NCI-H446 (cell line): ENCODE measurements at regions not wholly inside any gene's neighbourhood (a gene's known extent, or its start where the extent isn't known, plus 50 kb on each side); places are given as distances from the start of the nearest gene placed in this dataset.
"Not testable (repeated sequence)": the region's sequence is repeated elsewhere in the genome, so short reads cannot be mapped to it uniquely, and the experiment has no call there.

Source experiments
- DNase-seq, 2 experiments: peaks; one replicate each; lab custom pipeline; 2025; lab: John Stamatoyannopoulos, UW

- DNase-seq, result peak in 1 of 2 experiments; percentile 23
These were observed 276.9 kb upstream of the CHAC2 start for GRCh38 chr2:53490659-53491058.

- DNase-seq, result not testable (repeated sequence)
These were observed 281.3 kb upstream of the CHAC2 start for GRCh38 chr2:53486185-53486899.

GRCh38 chr2:53485021-53485728 lies 282.4 kb upstream of the CHAC2 start:
- no peak for DNase-seq

GRCh38 chr2:53484531-53484930 lies 283.1 kb upstream of the CHAC2 start:
- no peak for DNase-seq

- DNase-seq, result no peak
These were observed 290.1 kb upstream of the CHAC2 start for GRCh38 chr2:53477517-53477916.

GRCh38 chr2:53476834-53477233 lies 290.8 kb upstream of the CHAC2 start:
- DNase-seq, result no peak

GRCh38 chr2:53475766-53476165 lies 291.8 kb upstream of the CHAC2 start:
- DNase-seq, result no peak

GRCh38 chr2:53475321-53475720 lies 292.3 kb upstream of the CHAC2 start:
- DNase-seq, result no peak

- DNase-seq, result no peak
These were observed 292.7 kb upstream of the CHAC2 start for GRCh38 chr2:53474914-53475313.

- DNase-seq, result no peak
These were observed 293.8 kb upstream of the CHAC2 start for GRCh38 chr2:53473775-53474311.

GRCh38 chr2:53473236-53473635 lies 294.4 kb upstream of the CHAC2 start:
- peak in 1 of 2 experiments; percentile 14 for DNase-seq

GRCh38 chr2:53467467-53468180 lies 300.0 kb upstream of the CHAC2 start:
- DNase-seq, result no peak

- DNase-seq, result no peak
These were observed 303.5 kb upstream of the CHAC2 start for GRCh38 chr2:53463806-53464726.

GRCh38 chr2:53460937-53461336 lies 306.7 kb upstream of the CHAC2 start:
- no peak for DNase-seq

GRCh38 chr2:53460347-53460746 lies 307.3 kb upstream of the CHAC2 start:
- no peak for DNase-seq

GRCh38 chr2:53455094-53455493 lies 312.5 kb upstream of the CHAC2 start:
- no peak for DNase-seq

GRCh38 chr2:53452957-53453748 lies 314.5 kb upstream of the CHAC2 start:
- DNase-seq, result peak in 1 of 2 experiments; percentile 26

- DNase-seq, result no peak
These were observed 315.2 kb upstream of the CHAC2 start for GRCh38 chr2:53452400-53452799.

GRCh38 chr2:53450923-53451322 lies 316.7 kb upstream of the CHAC2 start:
- DNase-seq, result no peak

- no peak for DNase-seq
These were observed 319.0 kb upstream of the CHAC2 start for GRCh38 chr2:53448591-53448990.

GRCh38 chr2:53448086-53448485 lies 319.5 kb upstream of the CHAC2 start:
- DNase-seq, result no peak
